GM23338 (cell line): ENCODE measurements at regions not wholly inside any gene's neighbourhood (a gene's known extent, or its start where the extent isn't known, plus 50 kb on each side); places are given as distances from the start of the nearest gene placed in this dataset.

Experiments used
- ATAC-seq: fragments of 200-7000 bp; cut with Tn5 transposase; 3 replicates; pipeline ENCODE4 v1.9.1; 2020
- DNase-seq: peaks from one replicate; pipeline ENCODE4 v3.0.0-alpha.2; 2015; ENCODE audit warnings: low spot score
- H2AFZ ChIP-seq: fragments of 200-600 bp; sonication (generic); 2 replicates; pipeline ENCODE4 v1.8.0; 2016; ENCODE audit warnings: antibody characterized with exemption, mild to moderate bottlenecking, moderate library complexity
- H3F3A ChIP-seq: fragments of 200-600 bp; sonication (generic); replicated peaks from 2 replicates; pipeline ENCODE4 v1.8.0; 2017; ENCODE audit warnings: antibody characterized with exemption, mixed run types, low read depth
- H3K27ac ChIP-seq: fragments of 200-600 bp; sonication (generic); 2 replicates; pipeline ENCODE4 v1.6.1; 2016; ENCODE audit warnings: low read depth
- H3K27me3 ChIP-seq: fragments of 200-600 bp; sonication (generic); 2 replicates; pipeline ENCODE4 v1.8.0; 2016; ENCODE audit warnings: mild to moderate bottlenecking, mixed run types, moderate library complexity; ENCODE audit not compliant: insufficient read depth
- H3K36me3 ChIP-seq: fragments of 200-600 bp; sonication (generic); 2 replicates; pipeline ENCODE4 v1.8.0; 2016; ENCODE audit warnings: mild to moderate bottlenecking; ENCODE audit not compliant: insufficient read depth
- H3K4me1 ChIP-seq: fragments of 200-600 bp; sonication (generic); 2 replicates; pipeline ENCODE4 v1.8.0; 2016; ENCODE audit warnings: mild to moderate bottlenecking, moderate library complexity; ENCODE audit not compliant: insufficient read depth
- H3K4me2 ChIP-seq: fragments of 200-600 bp; sonication (generic); 2 replicates; pipeline ENCODE4 v1.7.1; 2017; ENCODE audit warnings: mixed run types
- H3K4me3 ChIP-seq: fragments of 200-600 bp; sonication (generic); 2 replicates; pipeline ENCODE4 v1.6.1; 2016; ENCODE audit warnings: mixed run types
- H3K79me2 ChIP-seq: fragments of 200-600 bp; sonication (generic); replicated peaks from 2 replicates; pipeline ENCODE4 v1.8.0; 2017; ENCODE audit warnings: mild to moderate bottlenecking; ENCODE audit not compliant: insufficient read depth
- H3K9me2 ChIP-seq: fragments of 200-600 bp; sonication (generic); 2 replicates; pipeline ENCODE4 v1.8.0; 2017; ENCODE audit not compliant: insufficient read depth
- H4K20me1 ChIP-seq: fragments of 200-600 bp; sonication (generic); replicated peaks from 2 replicates; pipeline ENCODE4 v1.8.0; 2017; ENCODE audit warnings: mild to moderate bottlenecking; ENCODE audit not compliant: insufficient read depth
- H3K27ac Mint-ChIP-seq: 2 replicates; pipeline ENCODE4 v1.8.0; 2020; ENCODE audit warnings: inconsistent platforms, mild to moderate bottlenecking, moderate library complexity, mixed read lengths
- H3K27me3 Mint-ChIP-seq: 3 replicates; pipeline ENCODE4 v1.8.0; 2022; ENCODE audit warnings: low read depth, mild to moderate bottlenecking, moderate library complexity, mixed read lengths, inconsistent platforms; ENCODE audit not compliant: insufficient read depth, poor library complexity
- H3K36me3 Mint-ChIP-seq: 3 replicates; pipeline ENCODE4 v1.8.0; 2021; ENCODE audit warnings: low read depth, mild to moderate bottlenecking, inconsistent platforms, moderate library complexity, mixed read lengths
- H3K4me1 Mint-ChIP-seq: 3 replicates; pipeline ENCODE4 v1.8.0; 2020; ENCODE audit warnings: mild to moderate bottlenecking, inconsistent platforms, mixed read lengths
- H3K4me3 Mint-ChIP-seq: 3 replicates; pipeline ENCODE4 v1.8.0; 2021; ENCODE audit warnings: moderate library complexity, mild to moderate bottlenecking, inconsistent platforms, mixed read lengths
- H3K9me3 Mint-ChIP-seq: 3 replicates; pipeline ENCODE4 v1.8.0; 2020; ENCODE audit warnings: moderate library complexity, mild to moderate bottlenecking, inconsistent platforms, mixed read lengths
- CREB1 ChIP-seq: fragments of 250-450 bp; sonication (Bioruptor Pico); IDR thresholded peaks from 2 replicates; pipeline ENCODE4 v1.5.0; 2020; ENCODE audit warnings: low read depth, mild to moderate bottlenecking, moderate library complexity
- CTCF ChIP-seq, 2 experiments: fragments of 200-600 bp in 1 of 2; sonication (generic) in 1 of 2; conservative IDR thresholded peaks; 2 replicates each; pipeline versions ENCODE4 v1.5.1 to v1.6.1; 2016 to 2017; ENCODE audit warnings: antibody characterized with exemption in 2 of 2, low read depth in 2 of 2, mild to moderate bottlenecking in 2 of 2, moderate library complexity in 1 of 2
- EZH2 ChIP-seq: fragments of 200-600 bp; sonication (generic); IDR thresholded peaks from one replicate; pipeline ENCODE4 v1.8.0; 2017; ENCODE audit warnings: antibody characterized with exemption, mild to moderate bottlenecking, low read depth; ENCODE audit not compliant: unreplicated experiment
- EZH2phosphoT487 ChIP-seq: fragments of 200-600 bp; sonication (generic); IDR thresholded peaks from one replicate; pipeline ENCODE4 v1.8.1; 2018; ENCODE audit warnings: antibody characterized with exemption; ENCODE audit not compliant: unreplicated experiment
- JUNB ChIP-seq: IDR thresholded peaks from one replicate; pipeline ENCODE4 v1.6.1; 2016; ENCODE audit warnings: antibody characterized with exemption; ENCODE audit not compliant: unreplicated experiment
- NANOG ChIP-seq: IDR thresholded peaks from 2 replicates; pipeline ENCODE4 v1.6.1; 2016; ENCODE audit warnings: antibody characterized with exemption, borderline replicate concordance
- POLR2AphosphoS5 ChIP-seq: IDR thresholded peaks from 2 replicates; pipeline ENCODE4 v1.6.1; 2016; ENCODE audit warnings: antibody characterized with exemption, low read depth
- STAT1 ChIP-seq: IDR thresholded peaks from one replicate; pipeline ENCODE4 v1.6.1; 2016; ENCODE audit warnings: antibody characterized with exemption; ENCODE audit not compliant: unreplicated experiment
- ZNF114 ChIP-seq: fragments of 250-450 bp; sonication (Bioruptor Pico); IDR thresholded peaks from 2 replicates; pipeline ENCODE4 v1.5.0; 2020; ENCODE audit warnings: mild to moderate bottlenecking, moderate library complexity
- TF ChIP-seq, protein P1 (sequence below): IDR thresholded peaks from 2 replicates; pipeline ENCODE4 v1.6.1; 2016; ENCODE audit warnings: antibody characterized with exemption

GRCh38 chr17:83162035-83162745, 82.8 kb downstream of the METRNL start:
- H3K9me2 ChIP-seq: no peaks in the 10 kb centered on the region
- no peaks in the 10 kb centered on the region for H3K4me1 Mint-ChIP-seq
- H3K27me3 Mint-ChIP-seq: peaks cover 3% of the 10 kb centered on the region
- no peaks in the 10 kb centered on the region for H3K36me3 ChIP-seq
- no peak for DNase-seq
- H4K20me1 ChIP-seq: no peaks in the 10 kb centered on the region
- H3K4me1 ChIP-seq: no peaks in the 10 kb centered on the region
- H2AFZ ChIP-seq: no peak overlapping the region
- no peak overlapping the region for H3K27ac Mint-ChIP-seq
- no peaks in the 10 kb centered on the region for H3F3A ChIP-seq
- no peak for ATAC-seq
- no peak overlapping the region for H3K27ac ChIP-seq
- H3K9me3 Mint-ChIP-seq: peaks cover 13% of the 10 kb centered on the region
- no peaks in the 10 kb centered on the region for H3K27me3 ChIP-seq
- H3K79me2 ChIP-seq: no peaks in the 10 kb centered on the region
- no peak overlapping the region for H3K4me3 ChIP-seq
- TF ChIP-seq ZNF114 (no peak), EZH2 (no peak), EZH2phosphoT487 (no peak), POLR2AphosphoS5 (no peak), CREB1 (CRISPR knock-in tag) (no peak), CTCF (conservative IDR thresholded peaks at IDR 0.05; ENCODE audit: low read depth in 2 of 2) (no peak), NANOG (no peak), JUNB (no peak)
- TF ChIP-seq, protein P1, sequence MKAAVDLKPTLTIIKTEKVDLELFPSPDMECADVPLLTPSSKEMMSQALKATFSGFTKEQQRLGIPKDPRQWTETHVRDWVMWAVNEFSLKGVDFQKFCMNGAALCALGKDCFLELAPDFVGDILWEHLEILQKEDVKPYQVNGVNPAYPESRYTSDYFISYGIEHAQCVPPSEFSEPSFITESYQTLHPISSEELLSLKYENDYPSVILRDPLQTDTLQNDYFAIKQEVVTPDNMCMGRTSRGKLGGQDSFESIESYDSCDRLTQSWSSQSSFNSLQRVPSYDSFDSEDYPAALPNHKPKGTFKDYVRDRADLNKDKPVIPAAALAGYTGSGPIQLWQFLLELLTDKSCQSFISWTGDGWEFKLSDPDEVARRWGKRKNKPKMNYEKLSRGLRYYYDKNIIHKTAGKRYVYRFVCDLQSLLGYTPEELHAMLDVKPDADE: no peak
- no peak overlapping the region for H3K4me2 ChIP-seq
- H3K4me3 Mint-ChIP-seq: no peak overlapping the region
- no peaks in the 10 kb centered on the region for H3K36me3 Mint-ChIP-seq

DNA sequence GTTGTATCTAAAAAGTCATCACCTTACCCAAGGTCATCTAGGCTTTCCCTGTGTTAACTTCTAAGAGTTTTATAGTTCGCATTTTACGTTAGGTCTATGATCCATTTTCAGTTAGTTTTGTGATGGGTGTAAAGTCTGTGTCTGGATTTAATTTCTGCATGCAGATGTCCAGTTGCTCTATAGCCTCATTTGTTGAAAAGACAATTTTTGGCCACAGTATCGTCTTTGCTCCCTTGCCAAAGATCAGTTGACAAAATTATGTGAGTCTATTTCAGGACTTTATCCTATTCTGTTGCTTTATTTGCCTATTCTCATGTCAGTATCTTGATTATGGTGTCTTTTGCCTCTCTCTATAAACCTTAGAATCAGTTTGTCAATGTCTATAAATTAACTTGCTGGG, 85.1 kb downstream of the METRNL start:
- DNase-seq (no peak), ATAC-seq (no peak)
- no peaks in the 10 kb centered on the region for H3K4me1 ChIP-seq
- no peak overlapping the region for H3K4me3 ChIP-seq
- no peak overlapping the region for H3K4me3 Mint-ChIP-seq
- no peaks in the 10 kb centered on the region for H3K36me3 ChIP-seq
- H3K4me1 Mint-ChIP-seq: no peaks in the 10 kb centered on the region
- H4K20me1 ChIP-seq: no peaks in the 10 kb centered on the region
- H3K27ac Mint-ChIP-seq: no peak overlapping the region
- H3K4me2 ChIP-seq: no peak overlapping the region
- peaks cover 3% of the 10 kb centered on the region for H3K27me3 Mint-ChIP-seq
- H3K79me2 ChIP-seq: no peaks in the 10 kb centered on the region
- no peak overlapping the region for H2AFZ ChIP-seq
- H3K9me3 Mint-ChIP-seq: peaks cover 16% of the 10 kb centered on the region
- no peaks in the 10 kb centered on the region for H3K27me3 ChIP-seq
- H3K27ac ChIP-seq: no peak overlapping the region
- no peaks in the 10 kb centered on the region for H3F3A ChIP-seq
- H3K36me3 Mint-ChIP-seq: no peaks in the 10 kb centered on the region
- H3K9me2 ChIP-seq: peaks cover 3% of the 10 kb centered on the region; the same call in 1 of the 2 replicates
- TF ChIP-seq CTCF (conservative IDR thresholded peaks at IDR 0.05; ENCODE audit: low read depth in 2 of 2) (no peak), STAT1 (no peak), ZNF114 (no peak)
- TF ChIP-seq, protein P1: no peak
